ENCODE measurements at regions not wholly inside any gene's neighbourhood (a gene's known extent, or its start where the extent isn't known, plus 50 kb on each side); places are given as distances from the start of the nearest gene placed in this dataset.

DNA sequence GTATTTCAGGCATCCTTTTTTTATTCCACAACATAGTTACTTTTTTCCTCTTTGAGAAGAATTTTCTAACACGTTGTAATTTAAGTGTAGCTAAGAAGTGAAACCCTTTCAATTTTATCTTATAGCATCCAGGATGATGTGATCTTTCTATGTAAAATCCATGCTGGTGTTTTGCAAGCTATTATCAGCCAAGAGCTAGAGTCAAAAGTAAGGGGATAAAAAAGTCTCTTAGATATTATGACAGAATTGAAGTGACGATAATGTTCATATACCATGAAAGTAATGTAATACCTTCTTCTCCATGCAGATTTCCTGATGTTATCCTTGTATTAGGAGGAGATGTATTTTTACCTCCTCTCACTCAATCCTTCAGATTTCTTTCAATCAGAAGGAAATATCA, 64.2 kb upstream of the MBL2 start:
- Mint-ChIP-seq H3K4me1 (no peaks in the 10 kb centered on the region), H3K27me3 (no peaks in the 10 kb centered on the region), H3K4me3 (no peak overlapping the region), H3K36me3 (ENCODE audit: low read depth) (no peaks in the 10 kb centered on the region), H3K27ac (no peak overlapping the region), H3K9me3 (peaks cover 10% of the 10 kb centered on the region)
- DNase-seq (no peak), ATAC-seq (ENCODE audit: low read depth) (no peak)
- intact Hi-C loops (cut with micrococcal nuclease) = no loop called here
- ChIA-PET CTCF (no interaction called here), POLR2A (no interaction called here)
- TF ChIP-seq, protein P1, sequence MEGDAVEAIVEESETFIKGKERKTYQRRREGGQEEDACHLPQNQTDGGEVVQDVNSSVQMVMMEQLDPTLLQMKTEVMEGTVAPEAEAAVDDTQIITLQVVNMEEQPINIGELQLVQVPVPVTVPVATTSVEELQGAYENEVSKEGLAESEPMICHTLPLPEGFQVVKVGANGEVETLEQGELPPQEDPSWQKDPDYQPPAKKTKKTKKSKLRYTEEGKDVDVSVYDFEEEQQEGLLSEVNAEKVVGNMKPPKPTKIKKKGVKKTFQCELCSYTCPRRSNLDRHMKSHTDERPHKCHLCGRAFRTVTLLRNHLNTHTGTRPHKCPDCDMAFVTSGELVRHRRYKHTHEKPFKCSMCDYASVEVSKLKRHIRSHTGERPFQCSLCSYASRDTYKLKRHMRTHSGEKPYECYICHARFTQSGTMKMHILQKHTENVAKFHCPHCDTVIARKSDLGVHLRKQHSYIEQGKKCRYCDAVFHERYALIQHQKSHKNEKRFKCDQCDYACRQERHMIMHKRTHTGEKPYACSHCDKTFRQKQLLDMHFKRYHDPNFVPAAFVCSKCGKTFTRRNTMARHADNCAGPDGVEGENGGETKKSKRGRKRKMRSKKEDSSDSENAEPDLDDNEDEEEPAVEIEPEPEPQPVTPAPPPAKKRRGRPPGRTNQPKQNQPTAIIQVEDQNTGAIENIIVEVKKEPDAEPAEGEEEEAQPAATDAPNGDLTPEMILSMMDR (IDR thresholded peaks at IDR 0.05) = no peak

Data from activated B cell treated with CpG ODN at 0.5 μM for 24 hours (primary cell).